Endothelial cell of umbilical vein (primary cell): ENCODE measurements at regions not wholly inside any gene's neighbourhood (a gene's known extent, or its start where the extent isn't known, plus 50 kb on each side); places are given as distances from the start of the nearest gene placed in this dataset.

Experiments used
- EZH2 ChIP-seq: IDR thresholded peaks from 2 replicates; pipeline ENCODE4 v1.6.1; 2012; ENCODE audit warnings: borderline replicate concordance, low read depth, mild to moderate bottlenecking, moderate library complexity, low read length, inconsistent platforms; ENCODE audit not compliant: severe bottlenecking
- POLR2A ChIP-seq: IDR thresholded peaks from 2 replicates; pipeline ENCODE4 v1.6.1; 2012; ENCODE audit warnings: low read depth, mild to moderate bottlenecking, control low read depth, low read length
- POLR2AphosphoS5 ChIP-seq: IDR thresholded peaks from 2 replicates; pipeline ENCODE4 v1.6.1; 2012; ENCODE audit warnings: low read depth, mild to moderate bottlenecking, control low read depth, low read length, moderate library complexity; ENCODE audit not compliant: insufficient read depth
- TF ChIP-seq, protein P1 (sequence below), 2 donors: IDR thresholded peaks; 1 replicate in 1 of 2; 2 replicates in 1 of 2; pipeline ENCODE4 v1.5.1; 2011; ENCODE audit warnings: low read length in 2 of 2, mild to moderate bottlenecking in 2 of 2, moderate library complexity in 2 of 2, control low read depth in 1 of 2, inconsistent platforms in 1 of 2, low read depth in 1 of 2; ENCODE audit not compliant: insufficient read depth in 1 of 2; ENCODE audit errors: extremely low read depth in 1 of 2

DNA sequence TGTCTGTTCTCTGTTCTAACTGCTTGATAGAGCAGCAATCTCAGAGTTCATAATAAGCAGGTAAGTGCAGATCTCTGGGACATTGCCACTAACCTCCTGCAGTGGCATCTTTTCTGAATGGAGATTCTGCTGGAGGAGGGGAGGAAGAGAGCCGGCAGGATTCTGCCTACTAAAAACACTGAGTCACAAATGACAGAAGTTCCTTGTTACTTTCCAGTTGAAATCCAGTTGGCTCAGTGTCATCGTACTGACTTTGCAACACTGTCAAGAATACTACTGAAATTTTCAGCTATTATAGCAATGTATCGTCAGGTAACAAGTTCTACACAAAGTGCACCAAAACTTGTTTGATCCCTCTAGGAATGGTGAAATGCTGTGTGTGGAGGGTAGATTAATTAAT lies 79.6 kb upstream of the ST6GAL2 start:
- TF ChIP-seq, protein P1, sequence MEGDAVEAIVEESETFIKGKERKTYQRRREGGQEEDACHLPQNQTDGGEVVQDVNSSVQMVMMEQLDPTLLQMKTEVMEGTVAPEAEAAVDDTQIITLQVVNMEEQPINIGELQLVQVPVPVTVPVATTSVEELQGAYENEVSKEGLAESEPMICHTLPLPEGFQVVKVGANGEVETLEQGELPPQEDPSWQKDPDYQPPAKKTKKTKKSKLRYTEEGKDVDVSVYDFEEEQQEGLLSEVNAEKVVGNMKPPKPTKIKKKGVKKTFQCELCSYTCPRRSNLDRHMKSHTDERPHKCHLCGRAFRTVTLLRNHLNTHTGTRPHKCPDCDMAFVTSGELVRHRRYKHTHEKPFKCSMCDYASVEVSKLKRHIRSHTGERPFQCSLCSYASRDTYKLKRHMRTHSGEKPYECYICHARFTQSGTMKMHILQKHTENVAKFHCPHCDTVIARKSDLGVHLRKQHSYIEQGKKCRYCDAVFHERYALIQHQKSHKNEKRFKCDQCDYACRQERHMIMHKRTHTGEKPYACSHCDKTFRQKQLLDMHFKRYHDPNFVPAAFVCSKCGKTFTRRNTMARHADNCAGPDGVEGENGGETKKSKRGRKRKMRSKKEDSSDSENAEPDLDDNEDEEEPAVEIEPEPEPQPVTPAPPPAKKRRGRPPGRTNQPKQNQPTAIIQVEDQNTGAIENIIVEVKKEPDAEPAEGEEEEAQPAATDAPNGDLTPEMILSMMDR (IDR thresholded peaks at IDR 0.05; ENCODE audit: extremely low read depth in 1 of 2, insufficient read depth in 1 of 2, low read depth in 1 of 2, low read length in 2 of 2) = no peak
- TF ChIP-seq POLR2AphosphoS5 (no peak), EZH2 (no peak), POLR2A (no peak)
